Posterior cingulate gyrus (tissue), 11 donors: ENCODE measurements at regions not wholly inside any gene's neighbourhood (a gene's known extent, or its start where the extent isn't known, plus 50 kb on each side); places are given as distances from the start of the nearest gene placed in this dataset.
"Not testable (repeated sequence)": the region's sequence is repeated elsewhere in the genome, so short reads cannot be mapped to it uniquely, and the experiment has no call there.

Experiments used
- DNase-seq, 10 donors: peaks; one replicate each; pipeline versions ENCODE4 v3.0.0 to v3.0.0-alpha.2; 2020 to 2021; ENCODE audit warnings: mixed read lengths in 3 of 10
- intact Hi-C: fragments of 100-400 bp; cut with DNase I; formaldehyde crosslinking; loops from one replicate; pipeline ENCODE4 v1.15.1; 2023

- DNase-seq: no peak
These were observed 101.3 kb downstream of the TMX1 start for GRCh38 chr14:51341338-51341737.

GRCh38 chr14:51342226-51342625, 102.2 kb downstream of the TMX1 start:
- DNase-seq: no peak
- intact Hi-C loops: no loop called here

More at GRCh38 chr14:51341338-51341737, 101.3 kb downstream of the TMX1 start:
- intact Hi-C loops: no loop called here

- DNase-seq: peak in 1 of 10 donors; percentile 59
- intact Hi-C loops: no loop called here
These were observed 112.0 kb downstream of the TMX1 start for GRCh38 chr14:51351997-51352396.

- no peak for DNase-seq
- intact Hi-C loops: no loop called here
These were observed 113.9 kb downstream of the TMX1 start for GRCh38 chr14:51353901-51354300.

- intact Hi-C loops: no loop called here
- DNase-seq: no peak
These were observed 114.8 kb downstream of the TMX1 start for GRCh38 chr14:51354846-51355245.

- intact Hi-C loops: no loop called here
- DNase-seq: no peak
These were observed 116.3 kb downstream of the TMX1 start for GRCh38 chr14:51356381-51356780.

GRCh38 chr14:51357250-51357649, 117.2 kb downstream of the TMX1 start:
- intact Hi-C loops: no loop called here
- DNase-seq: no peak

- peak in 2 of 10 donors; percentile 62 to 83 for DNase-seq
- intact Hi-C loops: no loop called here
These were observed 120.5 kb downstream of the TMX1 start for GRCh38 chr14:51360592-51360991.

- intact Hi-C loops: no loop called here
- no peak for DNase-seq
These were observed 125.4 kb downstream of the TMX1 start for GRCh38 chr14:51365241-51365965.

- DNase-seq, intact Hi-C loops: not testable (repeated sequence)
These were observed 126.4 kb downstream of the TMX1 start for GRCh38 chr14:51366460-51366859.

GRCh38 chr14:51366866-51367599, 127.0 kb downstream of the TMX1 start:
- intact Hi-C loops, DNase-seq: not testable (repeated sequence)

GRCh38 chr14:51367600-51367931, 127.5 kb downstream of the TMX1 start:
- intact Hi-C loops: no loop called here
- no peak for DNase-seq

GRCh38 chr14:51368721-51369163, 128.7 kb downstream of the TMX1 start:
- no peak for DNase-seq

GRCh38 chr14:51369814-51370213, 129.8 kb downstream of the TMX1 start:
- no peak for DNase-seq
- intact Hi-C loops: no loop called here

More at GRCh38 chr14:51368721-51369163, 128.7 kb downstream of the TMX1 start:
- intact Hi-C loops: no loop called here

GRCh38 chr14:51370758-51371386, 130.8 kb downstream of the TMX1 start:
- intact Hi-C loops: no loop called here
- no peak for DNase-seq

- DNase-seq: not testable (repeated sequence)
These were observed 137.1 kb downstream of the TMX1 start for GRCh38 chr14:51377186-51377585.

GRCh38 chr14:51382506-51382905, 142.5 kb downstream of the TMX1 start:
- DNase-seq: no peak
- intact Hi-C loops: no loop called here

More at GRCh38 chr14:51377186-51377585, 137.1 kb downstream of the TMX1 start:
- intact Hi-C loops: not testable (repeated sequence)

GRCh38 chr14:51386411-51386810, 146.4 kb downstream of the TMX1 start:
- no peak for DNase-seq
- intact Hi-C loops: no loop called here

- intact Hi-C loops: no loop called here
- DNase-seq: no peak
These were observed 147.1 kb downstream of the TMX1 start for GRCh38 chr14:51386983-51387735.

- no peak for DNase-seq
- intact Hi-C loops: no loop called here
These were observed 152.4 kb downstream of the TMX1 start for GRCh38 chr14:51392416-51392815.

GRCh38 chr14:51394384-51394783, 154.3 kb downstream of the TMX1 start:
- no peak for DNase-seq
- intact Hi-C loops: no loop called here
